CD4-positive, alpha-beta T cell treated with Interferon gamma for 1 hour (primary cell): ENCODE measurements at regions not wholly inside any gene's neighbourhood (a gene's known extent, or its start where the extent isn't known, plus 50 kb on each side); places are given as distances from the start of the nearest gene placed in this dataset.
A peak's percentile ranks its signal among the peaks of the same experiment; 100 is the strongest.

Source experiments
- DNase-seq: peaks from one replicate; pipeline ENCODE4 v3.0.0-alpha.2; 2020

DNA sequence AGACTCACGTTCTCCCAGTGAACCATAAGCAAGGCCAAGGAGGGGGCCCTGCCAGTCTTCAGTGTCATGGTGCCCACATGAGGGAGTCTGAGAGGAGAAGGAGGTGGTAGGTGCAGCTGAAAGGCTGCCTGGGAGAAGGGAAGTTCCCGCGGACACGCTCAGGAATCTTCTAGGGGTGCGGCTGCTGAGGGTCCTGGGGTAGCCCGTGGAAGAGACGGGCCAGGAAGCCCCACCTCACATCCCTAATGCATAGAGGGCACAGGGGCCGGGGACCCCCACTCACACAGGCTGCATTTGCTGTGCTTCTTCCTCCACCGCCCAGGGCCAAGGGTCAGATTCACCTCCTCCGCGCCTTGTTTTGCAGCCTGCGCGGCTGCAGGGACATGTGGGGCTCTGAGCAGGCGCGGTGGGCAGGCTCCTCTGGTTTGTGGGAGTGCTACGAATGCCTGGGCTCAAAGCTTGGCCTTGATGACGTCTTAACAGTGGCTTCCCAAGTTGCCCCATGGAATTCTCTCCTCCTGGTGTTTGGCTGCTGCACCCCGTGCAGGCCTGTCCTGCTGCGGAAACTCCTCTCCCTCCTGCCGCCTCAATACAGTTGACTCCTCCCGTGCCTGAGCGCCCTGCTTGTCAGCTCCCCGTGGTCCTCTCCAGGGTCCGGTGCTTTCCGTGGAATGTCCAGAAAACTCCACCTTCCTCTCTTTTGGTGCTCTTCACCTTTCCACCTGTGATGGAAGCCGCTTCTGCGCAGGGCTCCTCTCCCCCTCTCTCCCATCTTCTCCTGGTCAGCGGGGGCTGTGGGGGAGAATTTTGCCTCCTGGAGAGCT lies 95.7 kb downstream of the VAPA start:
- DNase-seq, result no peak

DNA sequence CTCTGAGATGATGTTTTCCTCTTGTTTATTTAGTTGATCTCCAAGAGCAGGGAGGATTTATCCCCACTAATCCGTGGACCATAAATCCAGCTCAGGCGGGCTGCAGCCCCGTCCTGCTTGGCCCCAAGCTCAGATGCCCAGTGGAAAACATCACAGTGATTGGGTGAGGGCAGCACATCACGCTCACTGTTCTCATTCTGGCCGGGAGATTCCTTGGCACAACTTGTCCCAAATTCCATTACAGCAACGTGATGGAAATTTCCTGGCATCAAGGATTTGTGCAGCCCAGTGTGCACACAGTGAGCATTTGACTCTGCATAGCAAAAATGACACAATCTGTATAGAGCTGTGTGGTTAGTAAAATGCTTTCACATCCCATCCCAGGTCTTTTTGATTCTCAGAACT lies 96.8 kb downstream of the VAPA start:
- no peak for DNase-seq

DNA sequence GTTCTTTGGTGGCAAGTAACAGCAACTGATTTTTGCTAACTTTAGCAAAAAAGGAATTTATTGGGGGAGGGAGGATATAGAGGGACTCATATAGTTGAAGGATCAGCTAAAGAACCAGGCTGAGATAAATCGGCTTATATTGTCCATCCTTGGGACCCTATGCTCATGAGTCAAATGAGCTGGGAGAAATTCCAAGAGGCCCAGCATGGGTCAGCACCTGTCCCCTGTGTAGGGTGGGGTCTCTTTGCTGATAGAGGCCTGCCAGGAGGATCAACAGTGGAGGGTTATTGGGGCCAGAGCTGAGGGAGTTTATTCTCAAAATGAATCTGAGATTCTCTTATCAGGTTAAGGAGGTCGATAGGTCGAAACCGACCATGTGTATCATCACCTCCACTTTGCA lies 97.2 kb downstream of the VAPA start:
- no peak for DNase-seq

DNA sequence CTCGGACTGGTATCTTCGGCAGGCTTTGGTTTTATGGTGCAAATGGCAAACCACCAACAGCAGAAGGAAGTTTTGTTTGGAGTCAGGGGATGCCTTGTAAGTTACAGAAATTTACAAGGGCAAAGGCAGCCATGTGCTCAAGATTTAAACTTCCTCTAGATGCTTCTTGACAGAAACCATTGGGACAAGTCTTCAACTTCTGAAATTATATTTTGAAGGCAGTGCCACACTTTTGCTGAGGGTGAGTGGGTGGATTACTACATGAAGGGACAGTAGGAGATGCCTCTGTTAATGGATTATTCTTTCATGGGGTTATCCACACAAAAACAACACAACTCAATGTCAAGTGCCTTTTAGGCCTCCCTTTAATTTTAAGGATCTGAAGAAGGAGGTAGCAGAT lies 97.9 kb downstream of the VAPA start:
- DNase-seq, result no peak

DNA sequence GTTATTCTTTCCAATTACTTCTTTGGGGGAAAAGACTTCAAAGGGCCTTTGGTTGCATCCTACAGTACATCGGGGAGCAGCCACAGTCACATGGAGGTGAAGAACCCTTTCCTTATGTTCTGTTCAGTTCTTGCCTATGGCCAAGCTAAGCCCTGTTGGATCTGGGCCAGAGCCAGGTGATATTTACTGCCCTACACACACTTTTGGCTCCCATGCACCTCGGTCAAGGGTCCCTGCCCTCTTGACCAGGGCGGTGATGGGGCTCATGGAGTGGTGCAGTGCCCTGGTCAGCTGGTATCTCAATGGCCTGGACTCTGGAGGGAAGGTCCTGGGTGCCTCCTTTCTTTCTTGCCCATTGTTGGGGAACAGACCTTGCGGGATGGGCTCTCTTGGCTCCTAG lies 98.7 kb downstream of the VAPA start:
- no peak for DNase-seq

DNA sequence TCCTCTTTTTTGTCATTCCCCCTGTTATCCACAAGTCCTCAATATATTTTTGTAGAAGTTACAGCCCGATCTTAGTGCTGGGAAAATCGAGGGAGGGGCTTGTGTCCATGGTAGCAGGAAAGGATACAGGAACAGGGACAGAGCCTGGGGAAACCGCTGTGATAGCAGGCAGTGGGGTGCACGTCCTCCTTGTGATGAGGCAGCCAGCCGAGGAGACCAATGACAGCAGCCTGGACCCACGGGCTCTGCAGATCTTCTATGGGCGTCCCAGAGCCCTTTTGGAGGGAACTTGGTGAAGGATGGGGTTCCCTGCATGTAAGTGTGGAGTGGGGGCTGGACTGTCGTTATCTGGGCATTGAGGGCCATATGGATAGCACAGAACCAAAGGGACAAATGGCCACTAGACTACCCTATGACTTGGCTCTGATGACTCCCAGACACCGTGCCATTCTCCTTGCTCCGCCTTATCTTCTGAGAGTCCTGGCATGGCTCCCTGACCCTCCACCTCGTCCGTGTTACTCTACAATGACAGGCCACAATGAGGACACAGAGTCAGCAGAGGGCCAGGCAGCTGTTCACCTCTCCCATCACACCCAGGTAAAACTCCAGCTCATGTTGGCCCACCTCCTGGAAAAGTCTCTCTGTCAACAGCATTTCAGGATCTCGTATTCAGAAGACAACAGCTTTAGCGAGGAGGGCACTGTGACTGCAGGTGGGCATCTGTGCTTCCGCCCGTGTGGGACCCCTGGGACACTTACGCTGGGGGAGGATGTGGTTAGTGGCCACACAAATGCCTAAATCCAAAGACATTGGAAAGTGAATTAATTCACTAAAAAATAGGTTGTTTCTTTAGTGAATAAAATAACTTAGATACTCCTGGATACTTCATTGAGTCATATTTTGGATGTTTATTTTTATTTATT lies 100.1 kb downstream of the VAPA start:
- DNase-seq, result no peak

DNA sequence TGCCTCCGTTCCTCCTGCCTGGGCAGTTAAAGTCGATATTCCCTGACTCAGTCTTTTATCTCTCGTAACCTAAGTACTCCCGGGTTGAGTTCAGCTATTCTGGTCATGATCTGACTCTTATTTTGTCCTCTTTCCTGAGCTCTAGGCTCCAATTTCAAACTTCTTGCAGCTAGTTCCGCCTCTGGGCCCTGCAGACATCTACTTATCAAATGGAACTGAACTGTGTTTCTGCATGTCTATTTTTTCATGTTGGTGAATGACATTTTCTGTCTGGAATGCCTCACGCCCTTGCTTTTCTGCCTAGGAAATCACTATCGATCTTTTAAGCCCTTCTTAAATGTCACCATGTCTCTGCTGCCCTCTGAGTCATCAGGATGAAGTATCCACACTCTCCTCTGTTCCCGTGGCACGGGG lies 101.5 kb downstream of the VAPA start:
- no peak for DNase-seq

DNA sequence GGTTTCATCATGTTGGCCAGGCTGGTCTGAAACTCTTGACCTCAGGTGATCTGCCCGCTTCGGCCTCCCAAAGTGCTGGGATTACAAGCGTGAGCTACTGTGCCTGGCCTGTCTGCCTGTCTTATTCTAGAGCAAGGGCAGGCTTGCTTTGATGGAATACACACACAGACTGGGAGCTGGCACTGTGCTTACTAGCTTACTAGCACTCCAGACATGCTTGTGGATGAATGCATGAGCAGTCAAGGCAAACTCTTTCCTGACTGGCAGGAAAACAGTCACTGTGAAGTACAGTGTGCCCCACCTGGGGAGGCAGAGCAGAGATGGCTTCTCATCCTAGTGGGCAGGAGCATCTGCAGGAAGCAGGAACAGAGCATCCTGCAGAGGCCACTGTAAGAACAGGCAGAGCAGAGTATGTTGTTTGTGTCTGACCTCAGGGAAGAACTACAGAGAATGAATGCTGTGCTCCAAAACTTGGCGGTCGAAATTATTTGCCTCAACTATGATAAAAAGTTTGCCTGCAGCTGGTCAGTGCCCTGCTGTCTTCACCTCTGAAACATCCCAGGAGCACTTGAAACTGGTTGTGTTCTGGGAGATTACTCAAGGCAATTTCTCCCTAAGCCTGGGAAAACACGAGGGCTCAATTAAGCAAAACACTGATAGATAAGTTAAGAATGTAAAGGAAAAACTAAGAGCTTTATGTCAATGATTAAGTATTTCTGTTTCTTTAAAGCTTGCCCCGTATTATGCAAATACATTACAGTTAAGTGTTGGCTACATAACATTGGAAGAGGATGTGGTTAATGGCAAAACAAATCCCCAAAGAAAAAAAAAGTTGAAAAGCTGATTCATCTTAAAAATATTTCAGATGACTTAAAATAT lies 102.4 kb downstream of the VAPA start:
- DNase-seq, result no peak

DNA sequence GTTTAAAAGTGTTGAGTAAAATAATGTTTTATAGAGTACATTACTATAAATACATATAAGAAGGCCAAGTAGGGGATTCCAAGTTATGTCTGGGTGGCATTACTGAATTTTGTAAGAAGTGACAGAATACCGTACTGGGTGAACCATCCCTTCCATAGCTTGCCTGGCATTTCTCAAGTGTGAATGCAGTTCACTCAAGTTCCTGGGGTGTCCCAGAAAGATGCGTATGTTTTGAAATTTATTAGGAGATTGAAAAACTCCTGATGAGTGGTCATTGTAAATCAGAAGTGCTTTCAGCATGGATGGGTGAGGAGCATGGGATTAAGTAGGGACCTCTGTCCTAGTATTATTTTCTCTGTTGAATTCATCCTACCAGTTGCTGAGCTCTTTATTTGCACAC lies 103.2 kb downstream of the VAPA start:
- no peak for DNase-seq

DNA sequence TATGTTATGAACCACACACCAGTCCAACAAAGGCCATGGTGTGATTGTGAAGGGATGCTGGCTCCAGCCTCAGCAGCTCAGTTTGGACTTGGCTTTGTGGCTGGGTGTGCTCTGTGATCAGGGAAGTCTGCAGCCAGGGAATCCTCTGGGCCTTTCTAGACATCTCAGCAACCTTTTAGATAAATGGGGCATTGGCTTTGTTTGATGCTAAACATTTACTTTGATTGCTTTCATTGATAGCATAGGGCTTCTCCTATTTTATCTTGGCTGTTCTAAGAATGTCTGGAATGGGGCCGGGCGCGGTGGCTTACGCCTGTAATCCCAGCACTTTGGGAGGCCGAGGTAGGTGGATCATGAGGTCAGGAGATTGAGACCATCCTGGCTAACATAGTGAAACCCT lies 104.5 kb downstream of the VAPA start:
- no peak for DNase-seq

DNA sequence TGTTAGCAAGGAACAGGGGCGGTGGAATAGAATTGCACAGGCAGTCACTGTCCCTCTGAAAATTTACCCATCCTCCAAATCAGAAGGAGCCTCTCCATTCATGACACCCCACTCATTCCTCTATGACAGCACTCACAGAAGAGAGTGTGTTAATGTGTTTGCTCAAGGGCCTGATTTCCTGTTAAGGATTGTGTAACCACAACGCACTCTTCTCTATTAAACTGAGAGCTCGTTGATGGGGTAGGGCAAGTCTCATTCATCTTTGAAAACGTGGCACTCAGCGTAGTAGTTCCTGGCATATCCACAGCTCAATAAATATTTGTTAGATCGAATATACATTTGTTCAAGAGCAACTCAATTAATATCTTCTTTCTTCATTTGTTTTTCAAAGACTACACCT lies 106.4 kb downstream of the VAPA start:
- DNase-seq, result no peak

DNA sequence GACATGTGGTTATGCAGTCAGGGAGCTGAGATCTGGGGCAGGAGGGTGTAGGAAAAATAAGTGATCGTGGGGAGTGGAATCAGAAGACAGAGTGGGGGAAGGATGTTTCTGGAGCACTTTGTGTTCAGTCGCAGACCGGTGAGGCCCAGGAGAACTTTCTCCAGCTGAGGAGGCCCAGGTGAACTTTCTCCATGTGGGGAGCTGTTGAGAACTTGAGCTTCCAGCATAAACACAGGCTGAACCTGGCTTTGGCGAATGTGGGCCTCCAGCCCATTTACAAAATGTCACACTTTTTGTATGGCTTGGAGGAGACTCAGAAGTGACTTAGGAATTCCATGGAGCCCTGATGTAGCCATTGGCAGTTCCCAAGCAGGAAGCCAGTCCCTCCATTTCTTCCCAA lies 108.5 kb downstream of the VAPA start:
- DNase-seq, result no peak

DNA sequence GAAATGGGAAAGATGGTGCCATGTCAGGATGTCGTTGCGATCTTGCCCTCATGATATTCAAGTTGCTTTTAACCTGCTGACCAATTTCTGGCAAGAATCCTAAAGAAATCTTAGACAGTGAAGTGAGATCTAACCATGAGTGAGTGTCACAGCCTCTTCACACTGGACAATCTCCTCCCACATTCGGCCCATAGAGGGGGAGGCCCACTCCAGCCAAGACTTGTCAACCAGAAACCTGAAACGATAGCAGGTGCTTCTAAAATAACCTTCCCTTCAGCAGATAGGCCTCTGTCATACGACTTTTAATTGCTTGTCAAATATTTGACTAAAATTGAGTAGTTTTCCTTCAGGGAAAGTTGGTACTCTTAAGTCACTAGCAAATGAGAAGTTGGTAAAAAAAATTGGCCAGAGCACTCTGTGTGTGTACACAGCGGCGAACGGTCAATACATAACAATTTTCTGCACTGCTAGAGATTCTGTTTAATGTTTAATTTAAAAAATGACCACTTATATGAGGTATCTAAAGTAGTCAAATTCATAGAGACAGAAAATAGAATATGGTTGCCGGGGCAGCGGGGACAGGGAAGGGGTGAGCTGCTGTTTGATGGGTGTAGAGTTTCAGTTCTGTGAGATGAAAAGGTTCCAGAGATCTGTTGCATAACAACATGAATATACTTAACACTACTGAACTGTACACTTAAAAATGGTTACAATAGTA lies 110.2 kb downstream of the VAPA start:
- no peak for DNase-seq

DNA sequence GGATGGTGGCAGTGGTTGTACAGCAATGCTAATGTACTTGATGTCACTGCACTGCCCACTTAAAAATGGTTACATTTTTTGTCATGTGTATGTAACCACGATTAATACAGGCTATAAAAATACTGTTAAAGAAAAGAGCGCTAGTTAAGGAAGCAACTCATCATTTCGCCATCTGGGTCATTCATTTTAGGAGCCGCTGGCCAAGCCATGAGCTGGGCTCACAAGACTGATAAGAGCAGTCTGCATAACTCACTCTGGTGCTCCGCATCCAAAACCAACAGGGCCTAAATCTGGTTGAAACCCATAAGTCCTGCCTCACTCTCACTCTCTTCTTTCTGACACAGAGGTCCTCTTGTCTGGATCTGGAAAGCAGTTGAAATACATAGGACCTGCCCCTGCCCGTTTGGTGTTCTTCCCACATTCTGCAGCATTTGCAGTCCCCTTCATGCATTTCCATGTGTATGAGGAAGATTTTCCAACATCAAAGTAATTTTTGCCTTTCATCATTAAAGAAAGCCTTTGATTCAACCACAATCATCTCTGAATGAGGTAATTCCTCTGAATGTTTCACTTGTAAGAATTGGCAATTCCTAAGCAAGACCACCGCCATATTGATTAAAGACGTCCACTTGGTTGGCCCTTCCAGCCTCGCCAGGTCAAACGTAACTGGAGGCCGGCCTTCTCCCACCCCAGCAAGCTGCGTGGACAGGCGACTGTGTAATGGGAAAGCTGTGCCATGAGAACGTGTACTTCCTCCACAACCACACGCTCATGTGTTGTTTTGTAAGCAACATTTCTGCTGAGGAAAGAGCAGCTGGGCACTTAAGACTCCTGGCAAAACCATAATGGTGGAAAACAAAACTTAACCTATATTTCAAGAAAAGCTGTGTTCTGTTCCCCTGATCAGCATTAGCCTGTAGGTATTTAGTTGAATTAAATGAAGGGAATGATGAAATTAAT lies 112.2 kb downstream of the VAPA start:
- DNase-seq, result no peak

DNA sequence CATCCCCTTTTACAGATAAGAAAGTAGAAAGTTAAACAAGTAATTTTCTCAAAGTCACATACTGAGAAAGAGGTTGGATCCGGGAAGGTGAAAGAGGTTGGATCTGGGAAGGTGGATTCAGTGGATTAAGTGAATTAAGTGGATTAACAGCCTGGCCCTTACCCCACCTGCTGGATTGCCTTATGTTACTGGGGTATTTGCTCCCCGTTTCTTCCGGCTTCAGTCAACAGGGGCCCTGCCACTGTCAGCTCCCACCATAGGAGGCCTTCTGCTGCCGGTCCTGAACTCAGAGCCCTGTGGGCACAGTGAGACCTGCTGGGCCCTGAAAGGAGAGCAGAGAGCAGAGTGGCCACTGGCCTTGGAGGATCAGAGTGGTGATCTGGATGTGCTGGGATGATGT lies 113.2 kb downstream of the VAPA start:
- no peak for DNase-seq

DNA sequence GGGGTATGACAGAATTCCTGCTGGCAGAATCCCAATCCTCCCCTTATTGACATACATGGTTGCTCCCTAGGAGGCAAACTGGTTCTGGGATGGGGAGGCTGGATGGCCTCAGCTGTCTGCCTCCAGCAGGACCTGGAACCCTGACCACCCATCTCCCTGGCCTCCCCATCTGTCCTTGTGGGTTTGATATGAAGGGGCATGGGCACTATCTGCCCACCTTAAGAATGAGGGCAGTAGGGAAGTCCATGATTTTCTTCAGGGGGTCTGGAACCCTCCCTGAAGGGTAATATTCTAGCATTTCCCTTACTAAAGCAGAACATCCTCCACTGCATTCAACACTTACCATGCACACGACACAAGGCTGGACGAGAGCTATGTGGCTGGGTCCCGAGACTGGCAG lies 113.6 kb downstream of the VAPA start:
- DNase-seq, result no peak

DNA sequence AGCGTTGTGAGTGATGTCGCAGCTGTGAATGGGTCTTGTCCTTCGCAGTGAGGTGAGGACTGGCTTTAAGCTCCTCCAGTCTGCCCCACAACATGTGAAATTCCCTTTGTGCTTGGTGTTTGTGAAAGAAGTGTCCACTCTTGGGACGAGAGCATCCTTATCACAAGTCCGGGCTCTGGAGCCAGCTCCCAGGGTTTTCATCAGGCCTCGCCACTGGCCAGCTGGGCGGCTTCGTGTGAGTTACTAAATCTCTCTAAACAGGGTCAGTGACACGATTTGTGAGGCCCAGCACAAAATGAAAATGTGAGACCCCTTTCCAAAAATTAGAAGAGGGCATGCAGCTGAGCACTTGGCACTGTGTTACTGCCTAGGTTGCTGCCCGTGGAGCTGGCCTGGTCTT lies 115.9 kb downstream of the VAPA start:
- no peak for DNase-seq

DNA sequence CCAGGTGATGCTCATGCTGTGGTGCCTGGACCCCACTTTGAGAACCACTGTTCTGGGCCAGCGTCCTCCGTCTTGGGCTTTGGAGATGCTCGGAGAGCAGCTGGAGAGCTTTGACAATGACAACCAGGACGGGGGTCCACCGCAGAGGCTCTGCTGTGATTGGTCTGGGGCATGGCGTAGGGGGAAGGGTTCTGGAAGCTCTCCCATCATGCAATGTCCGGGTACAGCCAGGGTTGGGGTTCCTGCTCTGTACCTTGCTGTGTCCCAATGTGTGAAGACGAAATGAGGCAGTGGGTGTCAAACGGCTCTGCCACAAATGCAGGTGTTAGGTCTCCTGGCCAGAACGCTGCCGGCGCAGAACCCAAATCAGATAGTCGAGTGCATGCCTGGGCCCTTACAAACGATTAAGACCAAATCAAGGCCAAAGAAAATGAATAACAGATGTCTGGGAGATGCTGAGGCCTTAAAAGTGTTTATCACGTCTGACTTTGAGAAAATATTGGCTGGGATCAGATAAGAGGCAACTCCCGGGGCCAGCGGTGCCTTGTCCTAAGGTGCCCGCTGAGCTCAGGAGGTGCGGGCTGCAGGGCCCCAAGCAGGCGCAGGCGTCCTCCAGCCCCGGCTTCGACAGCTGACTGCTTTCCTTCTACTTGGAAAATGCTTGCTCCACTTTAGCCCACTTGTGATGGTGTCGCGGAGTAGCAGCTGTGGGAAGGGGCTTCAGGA lies 117.2 kb downstream of the VAPA start:
- no peak for DNase-seq

DNA sequence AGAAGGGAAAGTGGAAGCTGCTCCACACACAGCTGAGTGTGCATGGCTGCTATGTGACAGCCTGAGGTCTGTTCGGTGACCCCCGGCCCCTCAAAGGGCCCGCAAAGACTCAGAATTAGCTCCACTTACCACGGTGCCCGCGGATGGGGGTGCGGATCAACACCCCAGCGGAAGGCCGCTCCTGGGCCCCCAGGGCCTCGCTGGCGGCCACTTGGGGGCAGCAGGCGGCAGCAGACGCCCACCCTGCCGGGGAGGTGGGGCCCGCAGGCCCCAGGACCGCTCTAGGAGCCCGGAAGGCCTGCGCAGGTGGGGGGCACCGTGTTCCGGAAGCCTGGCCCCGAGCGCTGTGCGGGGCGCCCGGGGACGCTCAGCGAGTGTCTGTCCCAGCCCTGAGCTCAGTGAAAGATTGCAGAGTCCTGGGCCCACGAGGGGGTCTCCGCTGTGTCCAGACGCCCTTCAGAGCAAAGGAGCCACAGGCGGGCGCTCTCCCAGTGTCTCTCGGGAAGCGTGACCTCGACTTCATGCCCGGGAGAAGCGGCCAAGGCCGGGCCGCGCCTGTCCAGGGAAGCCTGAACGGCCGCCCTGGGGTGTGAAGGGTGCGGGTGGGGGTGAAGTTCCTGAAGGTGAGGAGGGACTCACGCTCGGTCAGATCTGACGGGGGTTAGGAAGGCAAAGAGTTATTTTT lies 118.7 kb downstream of the VAPA start:
- peak; percentile 54 for DNase-seq

DNA sequence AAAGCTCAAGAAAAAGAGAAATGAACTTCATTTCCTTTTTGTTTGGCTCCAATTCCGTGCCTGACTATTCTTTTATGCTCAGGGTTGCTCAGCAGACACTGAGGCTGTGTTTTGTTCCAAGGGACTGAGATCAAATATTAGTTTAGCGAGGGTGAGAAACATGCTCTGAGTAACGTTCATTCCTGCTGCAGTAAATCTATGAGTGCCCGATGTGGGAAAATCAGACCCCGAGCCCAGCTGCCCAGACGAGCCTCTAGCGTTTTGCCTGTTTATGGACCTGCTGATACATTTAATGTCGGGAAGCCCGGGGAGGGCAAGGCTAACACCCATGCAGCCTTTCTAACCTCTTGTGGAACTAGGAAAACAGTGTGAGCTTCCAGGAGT lies 119.2 kb downstream of the VAPA start:
- DNase-seq, result no peak
